CD14-positive monocyte (primary cell): ENCODE measurements at regions not wholly inside any gene's neighbourhood (a gene's known extent, or its start where the extent isn't known, plus 50 kb on each side); places are given as distances from the start of the nearest gene placed in this dataset.

Source experiments
- DNase-seq, 3 donors: peaks; one replicate each; pipeline ENCODE4 v3.0.0-alpha.2; 2011 to 2022
- H2AFZ ChIP-seq: 2 replicates; pipeline ENCODE4 v1.6.0; 2012; ENCODE audit warnings: mild to moderate bottlenecking, low read depth, low read length, inconsistent platforms; ENCODE audit not compliant: insufficient read depth, poor library complexity, severe bottlenecking
- H3K27ac ChIP-seq, 2 donors: 1 replicate in 1 of 2; 2 replicates in 1 of 2; pipeline ENCODE4 v1.5.1; 2012 to 2013; ENCODE audit warnings: low read length in 2 of 2, control low read depth in 1 of 2, inconsistent platforms in 1 of 2, low read depth in 1 of 2, mild to moderate bottlenecking in 1 of 2
- H3K27me3 ChIP-seq, 2 donors: one replicate each; pipeline versions ENCODE4 v1.6.0 to v1.6.1; 2011 to 2013; ENCODE audit warnings: low read length in 2 of 2; ENCODE audit not compliant: control insufficient read depth in 2 of 2, insufficient read depth in 2 of 2
- H3K36me3 ChIP-seq, 2 donors: replicated peaks in 1 of 2; 1 replicate in 1 of 2; 2 replicates in 1 of 2; pipeline versions ENCODE4 v1.5.1 to v1.6.1; 2012 to 2013; ENCODE audit warnings: low read length in 2 of 2, control low read depth in 1 of 2, inconsistent platforms in 1 of 2, mild to moderate bottlenecking in 1 of 2; ENCODE audit not compliant: insufficient read depth in 2 of 2, control insufficient read depth in 1 of 2
- H3K4me1 ChIP-seq, 2 donors: 1 replicate in 1 of 2; 2 replicates in 1 of 2; pipeline versions ENCODE4 v1.5.1 to v1.6.1; 2012 to 2013; ENCODE audit warnings: low read length in 2 of 2, control low read depth in 1 of 2, inconsistent platforms in 1 of 2, mild to moderate bottlenecking in 1 of 2, moderate library complexity in 1 of 2; ENCODE audit not compliant: insufficient read depth in 2 of 2, control insufficient read depth in 1 of 2
- H3K4me2 ChIP-seq: replicated peaks from 2 replicates; pipeline ENCODE3; 2012; ENCODE audit warnings: low read length, moderate library complexity, mild to moderate bottlenecking; ENCODE audit not compliant: poor library complexity, severe bottlenecking; ENCODE audit errors: extremely low read depth
- H3K4me3 ChIP-seq, 3 experiments: fragments of 200-600 bp in 1 of 3; sonication (generic) in 1 of 3; replicated peaks in 1 of 3; 1 replicate in 2 of 3; 2 replicates in 1 of 3; pipeline ENCODE4 v1.5.1; 2011 to 2013; ENCODE audit warnings: low read length in 3 of 3, mild to moderate bottlenecking in 3 of 3, control low read depth in 2 of 3, low read depth in 2 of 3, inconsistent platforms in 1 of 3, moderate library complexity in 1 of 3
- H3K79me2 ChIP-seq: 2 replicates; pipeline ENCODE4 v1.6.0; 2012; ENCODE audit warnings: mild to moderate bottlenecking, control low read depth, inconsistent platforms, low read length, moderate library complexity; ENCODE audit not compliant: insufficient read depth
- H3K9ac ChIP-seq: 2 replicates; pipeline ENCODE4 v1.6.0; 2017; ENCODE audit warnings: low read length, mild to moderate bottlenecking; ENCODE audit not compliant: insufficient read depth, poor library complexity, severe bottlenecking
- H3K9me3 ChIP-seq, 2 donors: replicated peaks in 1 of 2; 1 replicate in 1 of 2; 2 replicates in 1 of 2; pipeline versions ENCODE4 v1.5.1 to v1.6.1; 2012 to 2013; ENCODE audit warnings: low read length in 2 of 2, control low read depth in 1 of 2; ENCODE audit not compliant: control insufficient read depth in 1 of 2, insufficient read depth in 1 of 2
- H4K20me1 ChIP-seq: 2 replicates; pipeline ENCODE4 v1.6.0; 2012; ENCODE audit warnings: mild to moderate bottlenecking, low read length, control low read depth, moderate library complexity; ENCODE audit not compliant: insufficient read depth
- H3K27ac Mint-ChIP-seq, 7 donors: one replicate each; pipeline ENCODE4 v1.8.0; 2020; ENCODE audit warnings: mild to moderate bottlenecking in 7 of 7, mixed read lengths in 7 of 7, moderate library complexity in 6 of 7, inconsistent platforms in 2 of 7
- H3K27me3 Mint-ChIP-seq, 3 donors: one replicate each; pipeline ENCODE4 v1.8.0; 2021 to 2022; ENCODE audit warnings: low read depth in 3 of 3, mild to moderate bottlenecking in 3 of 3, mixed read lengths in 3 of 3, moderate library complexity in 3 of 3, inconsistent platforms in 1 of 3
- H3K36me3 Mint-ChIP-seq, 2 donors: one replicate each; pipeline ENCODE4 v1.8.0; 2020; ENCODE audit warnings: mixed read lengths in 2 of 2, inconsistent platforms in 1 of 2, mild to moderate bottlenecking in 1 of 2
- H3K4me1 Mint-ChIP-seq: one replicate; pipeline ENCODE4 v1.8.0; 2020; ENCODE audit warnings: mild to moderate bottlenecking, mixed read lengths
- H3K4me3 Mint-ChIP-seq, 2 donors: one replicate each; pipeline ENCODE4 v1.8.0; 2020; ENCODE audit warnings: mild to moderate bottlenecking in 2 of 2, mixed read lengths in 2 of 2, moderate library complexity in 1 of 2
- H3K9me3 Mint-ChIP-seq, 7 donors: one replicate each; pipeline ENCODE4 v1.8.0; 2020 to 2022; ENCODE audit warnings: mixed read lengths in 7 of 7, mild to moderate bottlenecking in 6 of 7, moderate library complexity in 6 of 7, inconsistent platforms in 2 of 7
- WGBS: methylation state at CpG from one replicate; pipeline ENCODE4 v1.1.5; 2013; ENCODE audit warnings: missing lambda C conversion rate; ENCODE audit not compliant: insufficient coverage; 5-methylcytosine and 5-hydroxymethylcytosine counted together
- intact Hi-C, 2 donors: fragments of 100-400 bp; cut with micrococcal nuclease; formaldehyde crosslinking; loops; one replicate each; pipeline versions ENCODE4 v1.15.0 to v1.15.1; 2023
- TF ChIP-seq, protein P1 (sequence below): fragments of 200-600 bp; IDR thresholded peaks from one replicate; pipeline ENCODE4 v1.8.0; 2022; ENCODE audit warnings: antibody characterized with exemption, mild to moderate bottlenecking

GRCh38 chr18:41457765-41458326 is 497.2 kb upstream of the PIK3C3 start:
- no peaks in the 10 kb centered on the region for H3K36me3 Mint-ChIP-seq
- no peak overlapping the region for H3K4me3 Mint-ChIP-seq
- Histone ChIP-seq H3K4me2 (no peak overlapping the region), H2AFZ (no peak overlapping the region), H3K9me3 (no peaks in the 10 kb centered on the region), H4K20me1 (no peaks in the 10 kb centered on the region), H3K79me2 (no peaks in the 10 kb centered on the region), H3K9ac (no peak overlapping the region), H3K4me1 (no peaks in the 10 kb centered on the region), H3K36me3 (no peaks in the 10 kb centered on the region), H3K27ac (no peak overlapping the region), H3K27me3 (no peaks in the 10 kb centered on the region), H3K4me3 (no peak overlapping the region)
- H3K4me1 Mint-ChIP-seq, result no peaks in the 10 kb centered on the region
- TF ChIP-seq, protein P1, sequence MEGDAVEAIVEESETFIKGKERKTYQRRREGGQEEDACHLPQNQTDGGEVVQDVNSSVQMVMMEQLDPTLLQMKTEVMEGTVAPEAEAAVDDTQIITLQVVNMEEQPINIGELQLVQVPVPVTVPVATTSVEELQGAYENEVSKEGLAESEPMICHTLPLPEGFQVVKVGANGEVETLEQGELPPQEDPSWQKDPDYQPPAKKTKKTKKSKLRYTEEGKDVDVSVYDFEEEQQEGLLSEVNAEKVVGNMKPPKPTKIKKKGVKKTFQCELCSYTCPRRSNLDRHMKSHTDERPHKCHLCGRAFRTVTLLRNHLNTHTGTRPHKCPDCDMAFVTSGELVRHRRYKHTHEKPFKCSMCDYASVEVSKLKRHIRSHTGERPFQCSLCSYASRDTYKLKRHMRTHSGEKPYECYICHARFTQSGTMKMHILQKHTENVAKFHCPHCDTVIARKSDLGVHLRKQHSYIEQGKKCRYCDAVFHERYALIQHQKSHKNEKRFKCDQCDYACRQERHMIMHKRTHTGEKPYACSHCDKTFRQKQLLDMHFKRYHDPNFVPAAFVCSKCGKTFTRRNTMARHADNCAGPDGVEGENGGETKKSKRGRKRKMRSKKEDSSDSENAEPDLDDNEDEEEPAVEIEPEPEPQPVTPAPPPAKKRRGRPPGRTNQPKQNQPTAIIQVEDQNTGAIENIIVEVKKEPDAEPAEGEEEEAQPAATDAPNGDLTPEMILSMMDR, result no peak
- peaks cover 0 to 3% (median 0%) of the 10 kb centered on the region in 7 donors for H3K9me3 Mint-ChIP-seq
- no peak for DNase-seq
- no peaks in the 10 kb centered on the region for H3K27me3 Mint-ChIP-seq
- H3K27ac Mint-ChIP-seq, result no peak overlapping the region
- intact Hi-C loops, result no loop called here
- WGBS, result 91% methylated on average over 9 of the region's 13 CpGs

GRCh38 chr18:41456831-41457230 is 498.2 kb upstream of the PIK3C3 start:
- no peak overlapping the region for H3K4me3 ChIP-seq
- H3K4me3 Mint-ChIP-seq, result no peak overlapping the region
- 100% methylated on average over 3 of the region's 4 CpGs for WGBS

More at GRCh38 chr18:41456831-41457230, 498.2 kb upstream of the PIK3C3 start:
- Histone ChIP-seq H3K36me3 (no peaks in the 10 kb centered on the region), H4K20me1 (no peaks in the 10 kb centered on the region), H2AFZ (no peak overlapping the region), H3K27me3 (no peaks in the 10 kb centered on the region), H3K4me1 (no peaks in the 10 kb centered on the region), H3K4me2 (no peak overlapping the region), H3K27ac (no peak overlapping the region), H3K9me3 (no peaks in the 10 kb centered on the region), H3K9ac (no peak overlapping the region), H3K79me2 (no peaks in the 10 kb centered on the region)
- DNase-seq, result no peak
- TF ChIP-seq, protein P1, result no peak
- H3K36me3 Mint-ChIP-seq, result no peaks in the 10 kb centered on the region
- H3K27ac Mint-ChIP-seq, result no peak overlapping the region
- no peaks in the 10 kb centered on the region for H3K27me3 Mint-ChIP-seq
- H3K9me3 Mint-ChIP-seq, result peaks cover 0 to 3% (median 2%) of the 10 kb centered on the region in 7 donors
- no peaks in the 10 kb centered on the region for H3K4me1 Mint-ChIP-seq
- intact Hi-C loops, result no loop called here
